ENCODE measurements at regions not wholly inside any gene's neighbourhood (a gene's known extent, or its start where the extent isn't known, plus 50 kb on each side); places are given as distances from the start of the nearest gene placed in this dataset.

DNA sequence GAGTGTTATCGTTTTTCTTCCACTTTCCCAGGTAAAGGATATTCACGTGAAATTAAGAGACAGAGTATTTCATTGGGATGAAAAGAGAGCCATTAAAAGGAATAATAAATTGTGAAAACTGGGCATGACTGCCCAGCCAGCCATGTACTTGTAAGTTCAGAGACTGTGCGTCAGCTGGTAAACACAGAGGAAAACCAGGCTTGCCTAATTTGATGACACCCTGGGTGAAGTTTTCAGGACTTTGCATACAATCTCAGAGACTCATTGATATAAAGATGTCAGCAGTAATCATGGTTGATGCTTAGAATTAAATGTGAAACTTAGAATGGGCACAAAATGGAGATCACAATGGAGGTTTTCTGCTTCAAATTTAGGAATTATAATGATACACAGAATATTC is 153.5 kb upstream of the ZEB2 start:
- no peak for TF ChIP-seq CTCF (IDR thresholded peaks at IDR 0.05)
- TF ChIP-seq EZH2 (IDR thresholded peaks at IDR 0.05; ENCODE audit: borderline replicate concordance, insufficient read depth, low read depth, low read length, poor library complexity, severe bottlenecking), result no peak
